ENCODE measurements at regions not wholly inside any gene's neighbourhood (a gene's known extent, or its start where the extent isn't known, plus 50 kb on each side); places are given as distances from the start of the nearest gene placed in this dataset.

- TF ChIP-seq CTCF (IDR thresholded peaks at IDR 0.05; ENCODE audit: low read depth, low read length) (no peak), EZH2phosphoT487 (IDR thresholded peaks at IDR 0.05; ENCODE audit: low read depth) (no peak)
Measured at GRCh38 chr2:150063432-150063889, 424.0 kb downstream of the RND3 start.
